ENCODE measurements at regions not wholly inside any gene's neighbourhood (a gene's known extent, or its start where the extent isn't known, plus 50 kb on each side); places are given as distances from the start of the nearest gene placed in this dataset.
"Not testable (repeated sequence)": the region's sequence is repeated elsewhere in the genome, so short reads cannot be mapped to it uniquely, and the experiment has no call there.

- no peak for DNase-seq (ENCODE audit: low read depth)
These were observed 235.6 kb downstream of the TRIML1 start for GRCh38 chr4:188374871-188375270.

DNA sequence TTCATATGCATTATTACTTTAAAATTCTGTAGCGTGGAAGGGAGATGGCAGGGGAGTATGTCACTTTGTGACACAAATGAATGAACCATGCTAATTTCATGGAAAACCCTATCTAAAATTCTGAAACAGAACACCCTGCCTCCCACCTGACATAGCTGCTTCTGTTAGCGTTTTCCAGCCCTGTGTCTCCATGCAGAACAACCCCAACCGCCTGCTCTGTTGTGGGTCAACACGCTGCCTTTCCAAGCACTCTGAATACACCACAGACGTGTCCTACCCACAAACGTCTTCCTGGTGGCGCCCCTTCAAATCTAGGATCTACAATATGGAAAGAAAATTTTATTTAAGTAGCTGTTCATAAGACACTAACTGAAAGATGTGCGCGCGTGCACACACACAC lies 238.6 kb downstream of the TRIML1 start:
- no peak for DNase-seq (ENCODE audit: low read depth)

- DNase-seq (ENCODE audit: low read depth), result no peak
These were observed 243.9 kb downstream of the TRIML1 start for GRCh38 chr4:188383180-188383579.

DNA sequence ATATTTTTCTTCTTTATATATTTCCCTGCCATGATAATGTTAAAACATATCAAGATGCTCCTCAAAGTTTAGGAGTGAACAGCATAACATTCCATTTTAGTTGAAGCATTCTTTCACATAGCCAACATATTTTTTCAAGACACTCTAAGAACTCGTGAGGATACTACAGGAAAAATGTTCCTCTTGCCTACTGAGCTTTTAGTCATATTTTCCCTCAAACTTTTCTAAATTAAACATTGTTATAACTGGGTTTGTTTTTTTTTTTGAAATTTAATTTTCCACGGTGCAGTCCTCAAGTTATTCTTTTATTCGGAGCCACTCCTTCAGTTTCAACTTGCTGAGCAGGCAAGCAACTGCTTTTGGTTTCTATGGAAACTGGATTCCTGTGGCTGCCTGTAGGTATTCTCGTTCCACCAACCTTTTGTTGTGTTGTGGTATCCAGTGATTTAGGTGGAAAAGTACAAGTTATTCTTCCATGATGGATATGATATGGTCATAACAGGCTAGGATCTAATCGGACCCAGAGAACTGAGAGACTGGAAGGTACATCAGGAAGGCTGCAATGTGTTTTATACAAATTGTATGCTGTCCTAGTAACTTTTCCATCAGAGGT lies 248.0 kb downstream of the TRIML1 start:
- peak; percentile 17 for DNase-seq (ENCODE audit: low read depth)

GRCh38 chr4:188391349-188391748 lies 252.1 kb downstream of the TRIML1 start:
- DNase-seq (ENCODE audit: low read depth), result not testable (repeated sequence)

- no peak for DNase-seq (ENCODE audit: low read depth)
These were observed 256.8 kb downstream of the TRIML1 start for GRCh38 chr4:188396037-188396436.

DNA sequence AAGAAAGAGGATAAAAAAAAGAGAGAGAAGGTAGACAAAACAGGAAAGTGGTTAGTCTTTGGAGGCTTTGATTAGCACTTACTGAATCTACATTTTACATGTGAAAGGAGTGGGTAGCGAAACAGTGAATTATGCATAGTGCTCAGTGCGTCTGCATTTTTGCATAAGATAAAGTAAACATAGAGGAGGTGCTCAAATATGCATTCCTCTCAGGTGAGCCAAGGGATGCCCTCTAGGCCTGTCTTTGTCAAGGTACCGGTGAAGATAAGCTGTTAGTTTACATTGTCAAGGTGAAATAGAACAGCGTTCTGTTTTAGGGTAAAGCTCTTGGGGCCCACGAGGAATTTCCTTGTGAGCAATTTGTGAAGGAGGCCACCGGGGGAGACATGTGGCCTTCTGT lies 260.6 kb downstream of the TRIML1 start:
- no peak for DNase-seq (ENCODE audit: low read depth)

DNA sequence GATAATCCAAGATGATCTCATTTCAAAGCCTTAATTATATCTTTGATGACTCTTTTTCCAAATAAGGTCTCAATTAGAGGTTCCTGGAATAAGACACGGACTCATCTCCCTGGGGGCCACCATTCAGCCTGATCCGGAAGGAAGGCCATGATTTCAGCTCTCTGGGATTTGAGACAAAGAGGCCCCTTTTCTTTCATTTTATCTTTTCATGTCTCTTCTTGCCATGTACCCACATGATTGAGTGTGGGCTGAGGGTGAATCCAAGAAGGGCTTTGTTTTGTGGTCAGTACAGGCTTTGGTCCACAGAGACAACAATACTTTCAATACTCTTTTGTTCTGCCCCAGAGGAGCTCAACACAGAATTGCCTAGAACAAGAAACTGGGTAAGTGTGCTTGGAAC lies 261.2 kb downstream of the TRIML1 start:
- no peak for DNase-seq (ENCODE audit: low read depth)

- peak; percentile 23 for DNase-seq (ENCODE audit: low read depth)
These were observed 264.0 kb downstream of the TRIML1 start for GRCh38 chr4:188403272-188403671.

GRCh38 chr4:188405071-188405835 lies 266.0 kb downstream of the TRIML1 start:
- DNase-seq (ENCODE audit: low read depth), result peak; percentile 55

DNA sequence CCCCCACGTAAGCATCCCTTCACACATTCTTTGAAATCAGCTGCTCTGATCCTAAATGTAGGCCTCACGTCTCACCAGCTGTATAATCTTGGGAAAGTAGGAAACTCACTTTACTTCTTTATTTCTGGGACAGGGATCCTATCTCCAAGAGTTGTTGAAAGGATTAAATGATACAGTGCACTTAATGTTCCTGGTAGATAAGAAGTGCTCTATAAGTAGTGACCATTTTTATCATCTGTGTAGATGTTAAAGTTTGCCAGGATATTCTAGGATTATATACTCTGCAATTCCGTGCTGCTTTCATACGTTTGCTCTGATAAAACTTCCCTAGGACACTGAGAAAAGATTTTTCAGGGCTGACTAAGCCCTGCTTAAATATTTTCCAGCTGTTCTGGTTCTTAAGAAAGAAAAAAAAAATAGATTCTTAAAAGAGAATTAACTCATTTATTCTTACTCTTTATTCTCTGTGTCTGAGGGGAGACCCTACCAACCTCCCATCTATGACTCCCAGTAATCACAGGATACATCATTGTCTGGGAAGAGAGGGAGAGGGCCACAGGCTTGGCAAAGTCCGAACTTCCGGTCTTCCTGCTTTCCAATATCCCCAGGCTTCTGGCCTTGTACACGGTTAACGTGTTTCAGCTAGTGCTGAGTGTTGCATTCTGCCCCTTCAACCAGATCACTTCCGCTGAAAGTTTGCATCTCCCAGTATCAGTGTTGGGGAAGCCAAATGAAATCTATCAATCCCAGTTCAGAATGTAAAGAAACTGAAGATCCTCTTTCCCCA lies 269.2 kb downstream of the TRIML1 start:
- DNase-seq (ENCODE audit: low read depth), result peak; percentile 23

DNA sequence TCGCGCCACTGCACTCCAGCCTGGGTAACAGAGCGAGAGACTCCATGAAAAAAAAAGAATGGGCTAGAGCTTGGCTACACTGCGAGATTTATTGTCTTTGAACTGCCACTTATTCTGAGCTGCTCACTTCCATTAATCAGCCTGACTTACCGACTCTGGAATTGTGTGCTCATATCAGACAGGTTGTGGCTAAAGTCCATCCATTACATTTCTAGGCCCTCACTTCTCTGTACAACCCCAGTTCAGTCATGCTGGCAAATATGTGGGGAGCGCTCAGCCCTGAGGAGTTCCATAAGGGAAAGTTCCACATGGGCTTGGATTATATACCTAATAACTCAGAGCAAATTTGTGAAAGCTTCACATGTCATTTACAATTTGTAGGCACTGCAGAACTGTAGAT lies 270.6 kb downstream of the TRIML1 start:
- no peak for DNase-seq (ENCODE audit: low read depth)

- peak; percentile 53 for DNase-seq (ENCODE audit: low read depth)
These were observed 272.6 kb downstream of the TRIML1 start for GRCh38 chr4:188411805-188412204.

DNA sequence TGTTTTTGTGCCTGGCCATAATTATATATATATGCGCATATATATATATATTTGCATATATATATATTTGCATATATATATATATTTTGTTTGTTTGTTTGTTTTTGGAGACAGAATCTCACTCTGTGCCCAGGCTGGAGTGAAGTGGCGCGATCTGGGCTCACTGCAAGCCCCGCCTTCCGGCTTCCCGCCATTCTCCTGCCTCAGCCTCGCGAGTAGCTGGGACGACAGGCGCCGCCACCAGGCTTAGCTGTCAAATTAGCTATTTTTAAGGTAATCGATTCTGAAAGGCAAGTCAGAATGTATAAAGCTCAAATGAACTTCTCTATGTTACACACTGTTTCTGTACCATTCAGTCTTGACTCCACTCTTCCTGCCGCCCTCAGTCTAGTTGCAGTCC lies 273.3 kb downstream of the TRIML1 start:
- DNase-seq (ENCODE audit: low read depth), result no peak

- DNase-seq (ENCODE audit: low read depth), result no peak
These were observed 275.2 kb downstream of the TRIML1 start for GRCh38 chr4:188414441-188414840.

DNA sequence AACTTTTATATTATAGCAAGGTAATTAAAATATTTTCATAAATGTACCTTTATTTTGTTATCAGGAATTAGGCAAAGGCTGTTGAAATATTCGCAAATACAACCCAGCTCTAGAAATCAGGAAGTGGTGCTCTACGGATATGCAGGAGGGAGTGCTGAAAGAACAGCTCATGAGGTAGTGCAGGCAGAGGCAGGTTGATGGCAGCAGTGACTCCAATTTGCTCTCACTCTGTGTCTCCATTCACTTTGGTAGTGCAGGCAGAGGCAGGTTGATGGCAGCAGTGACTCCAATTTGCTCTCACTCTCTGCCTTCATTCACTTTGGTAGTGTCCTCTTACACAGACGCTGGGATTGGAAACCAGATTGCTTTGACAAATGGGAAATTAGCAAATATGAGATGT lies 277.9 kb downstream of the TRIML1 start:
- no peak for DNase-seq (ENCODE audit: low read depth)

DNA sequence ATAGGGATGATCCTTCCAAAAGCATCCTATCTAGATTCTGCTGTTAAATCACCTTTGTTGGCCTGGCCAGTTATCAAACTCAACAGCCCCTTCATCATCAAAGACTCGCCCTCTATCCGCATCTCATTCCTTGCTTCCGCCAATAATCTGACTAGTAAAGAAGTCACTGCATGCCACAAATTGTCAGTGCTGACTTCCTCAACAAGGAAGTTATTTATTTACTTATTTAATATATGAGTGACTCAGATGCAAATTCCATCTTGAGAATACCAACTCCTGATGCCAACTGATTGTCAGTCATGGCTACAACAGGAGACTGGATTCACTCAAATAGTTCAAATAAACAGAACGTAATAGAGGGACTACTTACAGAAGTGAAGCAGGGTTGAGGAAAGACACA lies 283.8 kb downstream of the TRIML1 start:
- no peak for DNase-seq (ENCODE audit: low read depth)

GRCh38 chr4:188428935-188429334 lies 289.7 kb downstream of the TRIML1 start:
- peak; percentile 32 for DNase-seq (ENCODE audit: low read depth)

DNA sequence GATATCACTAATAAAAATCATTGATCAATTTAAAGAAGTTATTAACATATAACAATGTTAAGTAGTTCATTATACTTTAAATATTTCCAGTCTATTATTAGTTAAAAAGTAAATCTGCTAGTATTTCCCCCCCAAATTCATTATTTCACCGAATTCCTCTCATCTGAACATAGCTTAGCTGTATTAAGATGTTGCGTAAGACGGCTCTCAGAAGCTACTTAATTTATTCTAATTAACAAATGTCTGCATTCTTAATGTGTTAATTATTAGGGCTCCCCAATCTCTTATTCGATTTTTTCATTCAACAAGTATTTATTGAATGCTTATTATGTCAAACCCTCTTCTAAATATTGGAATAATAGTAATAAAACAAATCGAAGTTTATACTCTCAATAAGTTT lies 290.7 kb downstream of the TRIML1 start:
- DNase-seq (ENCODE audit: low read depth), result no peak

GRCh38 chr4:188430384-188430783 lies 291.1 kb downstream of the TRIML1 start:
- no peak for DNase-seq (ENCODE audit: low read depth)

- DNase-seq (ENCODE audit: low read depth), result no peak
These were observed 293.1 kb downstream of the TRIML1 start for GRCh38 chr4:188432328-188432727.

GRCh38 chr4:188433741-188434315 lies 294.6 kb downstream of the TRIML1 start:
- no peak for DNase-seq (ENCODE audit: low read depth)

Measured in Daoy (cell line).